Natural killer cell (primary cell): ENCODE measurements at regions not wholly inside any gene's neighbourhood (a gene's known extent, or its start where the extent isn't known, plus 50 kb on each side); places are given as distances from the start of the nearest gene placed in this dataset.

ENCODE experiments used
- ATAC-seq, 3 donors: fragments of 150-1000 bp in 2 of 3; fragments of 200-7000 bp in 1 of 3; cut with Tn5 transposase; 1 replicate in 1 of 3; 2 replicates in 2 of 3; pipeline ENCODE4 v1.10.0; 2021; ENCODE audit warnings: mild to moderate bottlenecking in 2 of 3, moderate library complexity in 2 of 3
- DNase-seq, 2 donors: peaks; one replicate each; pipeline versions ENCODE4 v3.0.0 to v3.0.0-alpha.2; 2013 to 2021; ENCODE audit warnings: mixed read lengths in 1 of 2
- H3K27ac ChIP-seq: one replicate; pipeline ENCODE4 v1.5.1; 2013; ENCODE audit warnings: mild to moderate bottlenecking, low read length
- H3K27me3 ChIP-seq: one replicate; pipeline ENCODE4 v1.6.1; 2013; ENCODE audit warnings: low read length; ENCODE audit not compliant: control insufficient read depth, insufficient read depth
- H3K36me3 ChIP-seq: one replicate; pipeline ENCODE4 v1.6.1; 2013; ENCODE audit warnings: low read length; ENCODE audit not compliant: control insufficient read depth, insufficient read depth
- H3K4me1 ChIP-seq: one replicate; pipeline ENCODE4 v1.6.1; 2013; ENCODE audit warnings: low read length; ENCODE audit not compliant: control insufficient read depth, insufficient read depth
- H3K4me3 ChIP-seq: one replicate; pipeline ENCODE4 v1.5.1; 2013; ENCODE audit warnings: low read length
- H3K9me3 ChIP-seq: one replicate; pipeline ENCODE4 v1.6.1; 2013; ENCODE audit warnings: low read length; ENCODE audit not compliant: control insufficient read depth, insufficient read depth
- H3K27ac Mint-ChIP-seq, 2 donors: one replicate each; pipeline ENCODE4 v1.8.0; 2022; ENCODE audit warnings: mild to moderate bottlenecking in 2 of 2, mixed read lengths in 2 of 2, moderate library complexity in 1 of 2
- H3K27me3 Mint-ChIP-seq, 2 donors: one replicate each; pipeline ENCODE4 v1.8.0; 2022; ENCODE audit warnings: low read depth in 2 of 2, mixed read lengths in 2 of 2
- H3K36me3 Mint-ChIP-seq: one replicate; pipeline ENCODE4 v1.8.0; 2022; ENCODE audit warnings: mixed read lengths
- H3K4me1 Mint-ChIP-seq, 2 donors: one replicate each; pipeline ENCODE4 v1.8.0; 2022; ENCODE audit warnings: mixed read lengths in 2 of 2
- H3K4me3 Mint-ChIP-seq: one replicate; pipeline ENCODE4 v1.8.0; 2022; ENCODE audit warnings: mild to moderate bottlenecking, moderate library complexity, mixed read lengths
- H3K9me3 Mint-ChIP-seq, 2 donors: one replicate each; pipeline ENCODE4 v1.8.0; 2022; ENCODE audit warnings: mixed read lengths in 2 of 2
- CTCF ChIP-seq: fragments of 200-600 bp; IDR thresholded peaks from one replicate; pipeline ENCODE4 v1.8.0; 2022; ENCODE audit warnings: antibody characterized with exemption
- WGBS: methylation state at CpG from one replicate; pipeline ENCODE4 v1.1.7; 2013; ENCODE audit warnings: missing lambda C conversion rate; ENCODE audit not compliant: insufficient coverage; 5-methylcytosine and 5-hydroxymethylcytosine counted together
- intact Hi-C: fragments of 100-400 bp; cut with micrococcal nuclease; formaldehyde crosslinking; loops from one replicate; pipeline ENCODE4 v1.14.2; 2022

- Mint-ChIP-seq H3K27ac (no peak overlapping the region), H3K36me3 (no peaks in the 10 kb centered on the region), H3K4me1 (no peaks in the 10 kb centered on the region), H3K27me3 (peaks cover 0 to 2% of the 10 kb centered on the region in 2 donors), H3K4me3 (no peak overlapping the region), H3K9me3 (no peaks in the 10 kb centered on the region)
- no peak for TF ChIP-seq CTCF
- no peaks in the 10 kb centered on the region for H3K36me3 ChIP-seq
- intact Hi-C loops: no loop called here
- H3K4me1 ChIP-seq: no peaks in the 10 kb centered on the region
- H3K4me3 ChIP-seq: no peak overlapping the region
- H3K27ac ChIP-seq: no peak overlapping the region
- ATAC-seq: no peak
- DNase-seq: no peak
- WGBS: 73% methylated on average over 25 of the region's 25 CpGs
- H3K27me3 ChIP-seq: no peaks in the 10 kb centered on the region
- no peaks in the 10 kb centered on the region for H3K9me3 ChIP-seq
Measured at GRCh38 chr2:120465989-120466703, 120.2 kb downstream of the INHBB start.

- TF ChIP-seq CTCF: no peak
- Mint-ChIP-seq H3K9me3 (no peaks in the 10 kb centered on the region), H3K36me3 (no peaks in the 10 kb centered on the region), H3K4me3 (no peak overlapping the region), H3K4me1 (no peaks in the 10 kb centered on the region), H3K27ac (no peak overlapping the region), H3K27me3 (peaks cover 0 to 3% of the 10 kb centered on the region in 2 donors)
- intact Hi-C loops: no loop called here
- no peaks in the 10 kb centered on the region for H3K27me3 ChIP-seq
- 93% methylated on average over 2 of the region's 2 CpGs for WGBS
- H3K4me3 ChIP-seq: no peak overlapping the region
- no peak for ATAC-seq
- H3K36me3 ChIP-seq: no peaks in the 10 kb centered on the region
- H3K9me3 ChIP-seq: no peaks in the 10 kb centered on the region
- no peak overlapping the region for H3K27ac ChIP-seq
- no peak for DNase-seq
- no peaks in the 10 kb centered on the region for H3K4me1 ChIP-seq
Measured at GRCh38 chr2:120466704-120467054, 120.7 kb downstream of the INHBB start.

GRCh38 chr2:120468136-120468535, 122.2 kb downstream of the INHBB start:
- 90% methylated on average over 6 of the region's 6 CpGs for WGBS
- no peak overlapping the region for H3K4me3 Mint-ChIP-seq

More at GRCh38 chr2:120468136-120468535, 122.2 kb downstream of the INHBB start:
- H3K27ac ChIP-seq: no peak overlapping the region
- Mint-ChIP-seq H3K27ac (no peak overlapping the region), H3K27me3 (peaks cover 0 to 3% of the 10 kb centered on the region in 2 donors), H3K9me3 (no peaks in the 10 kb centered on the region), H3K36me3 (no peaks in the 10 kb centered on the region), H3K4me1 (no peaks in the 10 kb centered on the region)
- no peaks in the 10 kb centered on the region for H3K27me3 ChIP-seq
- DNase-seq (no peak), ATAC-seq (no peak)
- no peaks in the 10 kb centered on the region for H3K9me3 ChIP-seq
- H3K4me1 ChIP-seq: no peaks in the 10 kb centered on the region
- no peak overlapping the region for H3K4me3 ChIP-seq
- TF ChIP-seq CTCF: no peak
- intact Hi-C loops: no loop called here
- no peaks in the 10 kb centered on the region for H3K36me3 ChIP-seq
